GM12878 (cell line): ENCODE measurements at regions not wholly inside any gene's neighbourhood (a gene's known extent, or its start where the extent isn't known, plus 50 kb on each side); places are given as distances from the start of the nearest gene placed in this dataset.
A peak's percentile ranks its signal among the peaks of the same experiment; 100 is the strongest.

Source experiments
- ATAC-seq: fragments of 200-7000 bp; cut with Tn5 transposase; 3 replicates; pipeline ENCODE4 v1.9.1; 2020; ENCODE audit warnings: mild to moderate bottlenecking, moderate library complexity
- BruUV-seq: library from RNA; stranded (reverse); fragments of 400-500 nt; replicated peaks from 2 replicates; lab custom pipeline; 2021; lab: Mats Ljungman, UMichigan
- CTCF ChIA-PET: fragments of 300-600 bp; sonication (Branson Sonifier 250); formaldehyde crosslinking; extraction: SDS; loops from one replicate; lab custom pipeline; 2021; ENCODE audit warnings: inconsistent platforms; lab: Yijun Ruan, JAX
- POLR2A ChIA-PET: fragments of 350-600 bp; formaldehyde crosslinking; extraction: SDS; loops from one replicate; lab custom pipeline; 2021; ENCODE audit warnings: inconsistent platforms; lab: Charles Lee
- RAD21 ChIA-PET: fragments of 300-600 bp; sonication (Branson Sonifier 250); formaldehyde crosslinking; loops from one replicate; lab custom pipeline; 2023; ENCODE audit warnings: antibody characterized with exemption; ENCODE audit not compliant: unreplicated experiment; lab: Charles Lee
- SMC1A ChIA-PET: fragments of 300-600 bp; sonication (Branson Sonifier 250); formaldehyde crosslinking; loops from one replicate; lab custom pipeline; 2023; ENCODE audit not compliant: unreplicated experiment, uncharacterized antibody; lab: Charles Lee
- DNase-seq: peaks from one replicate; pipeline ENCODE4 v3.0.0-alpha.2; 2011; ENCODE audit warnings: low read depth, low spot score
- FAIRE-seq: peaks from 3 replicates; lab custom pipeline; 2011; peaks lifted over from hg19 to GRCh38; lab: Jason Lieb, UNC
- H2AFZ ChIP-seq: 2 replicates; pipeline ENCODE4 v1.6.0; 2011; ENCODE audit warnings: low read depth, low read length, control low read depth; ENCODE audit not compliant: control insufficient read depth
- H3K27ac ChIP-seq: 2 replicates; pipeline ENCODE4 v1.5.1; 2011; ENCODE audit warnings: control low read depth; ENCODE audit not compliant: control insufficient read depth, insufficient read depth
- H3K27me3 ChIP-seq, 2 experiments: replicated peaks in 1 of 2; 2 replicates each; pipeline versions ENCODE4 v1.6.0 to v1.6.1; 2011; ENCODE audit warnings: low read length in 1 of 2; ENCODE audit not compliant: control insufficient read depth in 2 of 2, insufficient read depth in 2 of 2
- H3K36me3 ChIP-seq, 2 experiments: 2 replicates each; pipeline ENCODE4 v1.5.1; 2011; ENCODE audit warnings: low read length in 1 of 2; ENCODE audit not compliant: control insufficient read depth in 2 of 2, insufficient read depth in 2 of 2
- H3K4me1 ChIP-seq: 2 replicates; pipeline ENCODE4 v1.6.1; 2011; ENCODE audit warnings: mild to moderate bottlenecking, low read length, moderate library complexity, mixed read lengths; ENCODE audit not compliant: control insufficient read depth, insufficient read depth
- H3K4me2 ChIP-seq: 2 replicates; pipeline ENCODE4 v1.6.0; 2011; ENCODE audit warnings: control low read depth; ENCODE audit not compliant: control insufficient read depth, insufficient read depth
- H3K4me3 ChIP-seq: fragments of 200-600 bp; sonication (generic); 2 replicates; pipeline ENCODE4 v1.5.1; 2016
- H3K79me2 ChIP-seq: 2 replicates; pipeline ENCODE4 v1.6.0; 2011; ENCODE audit warnings: low read length; ENCODE audit not compliant: control insufficient read depth, insufficient read depth
- H3K9ac ChIP-seq: 2 replicates; pipeline ENCODE4 v1.8.0; 2011; ENCODE audit warnings: low read length, control low read depth, mixed read lengths; ENCODE audit not compliant: control insufficient read depth, insufficient read depth
- H3K9me3 ChIP-seq: replicated peaks from 3 replicates; pipeline ENCODE4 v1.5.1; 2011; ENCODE audit warnings: mild to moderate bottlenecking, low read length; ENCODE audit not compliant: control insufficient read depth, insufficient read depth
- H4K20me1 ChIP-seq: 2 replicates; pipeline ENCODE4 v1.6.0; 2011; ENCODE audit not compliant: control insufficient read depth, insufficient read depth
- BCL11A ChIP-seq: IDR thresholded peaks from 2 replicates; pipeline ENCODE4 v1.6.1; 2011; ENCODE audit warnings: low read depth, low read length
- FOS ChIP-seq: IDR thresholded peaks from 3 replicates; pipeline ENCODE4 v1.6.1; 2011; ENCODE audit warnings: borderline replicate concordance; ENCODE audit not compliant: insufficient read length; ENCODE audit errors: extremely low read depth
- IKZF2 ChIP-seq, 2 experiments: fragments of 450-650 bp; IDR thresholded peaks; 2 replicates each; pipeline ENCODE4 v1.6.1; 2017; ENCODE audit warnings: mild to moderate bottlenecking in 2 of 2, moderate library complexity in 2 of 2
- IRF4 ChIP-seq: IDR thresholded peaks from 2 replicates; pipeline ENCODE4 v1.6.1; 2011; ENCODE audit warnings: low read depth, low read length
- MLLT1 ChIP-seq: fragments of 450-650 bp; IDR thresholded peaks from 2 replicates; pipeline ENCODE4 v1.6.1; 2016; ENCODE audit warnings: mild to moderate bottlenecking
- NR2C1 ChIP-seq: fragments of 450-650 bp; IDR thresholded peaks from 2 replicates; pipeline ENCODE4 v1.6.1; 2017; ENCODE audit warnings: antibody characterized with exemption, mild to moderate bottlenecking, moderate library complexity
- NRF1 ChIP-seq: conservative IDR thresholded peaks from 2 replicates; pipeline ENCODE4 v1.6.1; 2011; ENCODE audit warnings: mild to moderate bottlenecking, low read depth, low read length, improper control_type of control experiment
- PAX5 ChIP-seq: IDR thresholded peaks from 2 replicates; pipeline ENCODE4 v1.6.1; 2011; ENCODE audit warnings: low read depth, low read length, borderline replicate concordance
- RAD21 ChIP-seq: IDR thresholded peaks from 2 replicates; pipeline ENCODE4 v1.6.1; 2011; ENCODE audit warnings: mild to moderate bottlenecking, low read depth, low read length, moderate library complexity; ENCODE audit not compliant: insufficient read depth
- RCOR1 ChIP-seq: conservative IDR thresholded peaks from 2 replicates; pipeline ENCODE4 v1.6.1; 2012; ENCODE audit warnings: low read depth, low read length, improper control_type of control experiment
- RUNX3 ChIP-seq: IDR thresholded peaks from 2 replicates; pipeline ENCODE4 v1.6.1; 2012; ENCODE audit warnings: low read length, inconsistent platforms
- SP1 ChIP-seq: IDR thresholded peaks from one replicate; pipeline ENCODE4 v1.6.1; 2011; ENCODE audit warnings: low read depth, low read length
- SREBF1 ChIP-seq: IDR thresholded peaks from 2 replicates; pipeline ENCODE4 v1.6.1; 2012; ENCODE audit warnings: mild to moderate bottlenecking, low read length
- TCF7 ChIP-seq: IDR thresholded peaks from 2 replicates; pipeline ENCODE4 v1.6.1; 2014; ENCODE audit warnings: antibody characterized with exemption, borderline replicate concordance
- ZNF622 ChIP-seq: fragments of 450-650 bp; IDR thresholded peaks from 2 replicates; pipeline ENCODE4 v1.6.1; 2017; ENCODE audit warnings: mild to moderate bottlenecking, inconsistent platforms
- in situ Hi-C: fragments of 300-500 bp; cut with MboI; formaldehyde crosslinking; loops from 9 replicates; pipeline ENCODE4 v1.14.3; 2018; ENCODE audit warnings: mixed read lengths
- intact Hi-C: fragments of 100-400 bp; cut with micrococcal nuclease; formaldehyde crosslinking; loops from one replicate; pipeline ENCODE4 v1.14.2; 2022; ENCODE audit not compliant: unreplicated experiment

- Histone ChIP-seq H3K4me1 (no peaks in the 10 kb centered on the region), H3K36me3 (no peaks in the 10 kb centered on the region), H2AFZ (no peak overlapping the region), H3K27me3 (no peaks in the 10 kb centered on the region), H3K4me2 (no peak overlapping the region), H3K79me2 (no peaks in the 10 kb centered on the region), H3K4me3 (no peak overlapping the region), H3K9me3 (no peaks in the 10 kb centered on the region), H4K20me1 (no peaks in the 10 kb centered on the region), H3K9ac (no peak overlapping the region), H3K27ac (no peak overlapping the region)
- TF ChIP-seq IKZF2 (IDR thresholded peaks at IDR 0.05) (no peak), SREBF1 (no peak), TCF7 (no peak), RUNX3 (no peak), IRF4 (no peak), FOS (no peak), PAX5 (no peak), NR2C1 (no peak), SP1 (no peak)
- POLR2A ChIA-PET, result no interaction called here
- in situ Hi-C loops, result no loop called here
- intact Hi-C loops, result no loop called here
- SMC1A ChIA-PET, result interaction anchor here (0.9 kb wide), 1 partner anchor 53 kb away, joined by 3 read pairs; no protein-coding TSS in a partner anchor
- FAIRE-seq (no peak), ATAC-seq (no peak), DNase-seq (no peak)
- RAD21 ChIA-PET, result no interaction called here
- BruUV-seq, result no TSS peak
- CTCF ChIA-PET, result no interaction called here
These were observed 101.5 kb upstream of the UGT8 start for GRCh38 chr4:114497116-114497515.

- H3K79me2 ChIP-seq, result no peaks in the 10 kb centered on the region
- ATAC-seq, result no peak
- H3K9me3 ChIP-seq, result no peaks in the 10 kb centered on the region
- no peaks in the 10 kb centered on the region; the same call in 1 of the 2 replicates for H4K20me1 ChIP-seq
- ChIA-PET CTCF (interaction anchor here (1.1 to 1.4 kb wide), 4 partner anchors 9 to 150 kb away, joined by 3 to 5 read pairs (median 4); no protein-coding TSS in a partner anchor), SMC1A (interaction anchor here (0.9 to 2.0 kb wide), 4 partner anchors 94 to 149 kb away, joined by 3 to 4 read pairs (median 3); no protein-coding TSS in a partner anchor)
- no peak overlapping the region for H3K4me3 ChIP-seq
- no peak overlapping the region for H3K9ac ChIP-seq
- no peak overlapping the region for H3K27ac ChIP-seq
- no peaks in the 10 kb centered on the region for H3K27me3 ChIP-seq
- no peaks in the 10 kb centered on the region for H3K4me1 ChIP-seq
- TF ChIP-seq MLLT1 (no peak), RCOR1 (no peak), BCL11A (no peak), ZNF622 (no peak), RAD21 (0 out of 2 replicates have a peak, but pooled peaks have one; percentile 15), NRF1 (no peak)
- TF ChIP-seq, all 136 proteins: peak for 1
- RAD21 ChIA-PET, result no interaction called here
- Histone ChIP-seq H3K4me2 (no peak overlapping the region), H3K36me3 (no peaks in the 10 kb centered on the region), H2AFZ (no peak overlapping the region)
- intact Hi-C loops (loop anchor here (1.0 kb wide), 1 partner anchor 150 kb away; no protein-coding TSS in a partner anchor), in situ Hi-C loops (no loop called here)
- POLR2A ChIA-PET, result no interaction called here
- no peak for DNase-seq
- no peak for FAIRE-seq
- BruUV-seq, result no TSS peak
These were observed 89.3 kb upstream of the UGT8 start for GRCh38 chr4:114509340-114509739.
